ENCODE measurements at regions not wholly inside any gene's neighbourhood (a gene's known extent, or its start where the extent isn't known, plus 50 kb on each side); places are given as distances from the start of the nearest gene placed in this dataset.

GRCh38 chr20:53677447-53678314 lies 84.0 kb upstream of the ZNF217 start:
- intact Hi-C loops (cut with micrococcal nuclease; ENCODE audit: unreplicated experiment): loop anchor here (2.0 to 5.0 kb wide), 4 partner anchors 17 to 80 kb away; no protein-coding TSS in a partner anchor
- CTCF ChIA-PET: interaction anchor here (0.8 to 1.3 kb wide), 3 partner anchors 35 to 98 kb away, joined by 3 to 4 read pairs (median 3); no protein-coding TSS in a partner anchor
- peak; percentile 76 for DNase-seq

GRCh38 chr20:53676987-53677386 lies 83.3 kb upstream of the ZNF217 start:
- no TSS peak for BruUV-seq (replicated peaks)
- intact Hi-C loops (cut with micrococcal nuclease; ENCODE audit: unreplicated experiment): loop anchor here (2.0 to 5.0 kb wide), 3 partner anchors 55 to 80 kb away; no protein-coding TSS in a partner anchor
- TF ChIP-seq, protein P1, sequence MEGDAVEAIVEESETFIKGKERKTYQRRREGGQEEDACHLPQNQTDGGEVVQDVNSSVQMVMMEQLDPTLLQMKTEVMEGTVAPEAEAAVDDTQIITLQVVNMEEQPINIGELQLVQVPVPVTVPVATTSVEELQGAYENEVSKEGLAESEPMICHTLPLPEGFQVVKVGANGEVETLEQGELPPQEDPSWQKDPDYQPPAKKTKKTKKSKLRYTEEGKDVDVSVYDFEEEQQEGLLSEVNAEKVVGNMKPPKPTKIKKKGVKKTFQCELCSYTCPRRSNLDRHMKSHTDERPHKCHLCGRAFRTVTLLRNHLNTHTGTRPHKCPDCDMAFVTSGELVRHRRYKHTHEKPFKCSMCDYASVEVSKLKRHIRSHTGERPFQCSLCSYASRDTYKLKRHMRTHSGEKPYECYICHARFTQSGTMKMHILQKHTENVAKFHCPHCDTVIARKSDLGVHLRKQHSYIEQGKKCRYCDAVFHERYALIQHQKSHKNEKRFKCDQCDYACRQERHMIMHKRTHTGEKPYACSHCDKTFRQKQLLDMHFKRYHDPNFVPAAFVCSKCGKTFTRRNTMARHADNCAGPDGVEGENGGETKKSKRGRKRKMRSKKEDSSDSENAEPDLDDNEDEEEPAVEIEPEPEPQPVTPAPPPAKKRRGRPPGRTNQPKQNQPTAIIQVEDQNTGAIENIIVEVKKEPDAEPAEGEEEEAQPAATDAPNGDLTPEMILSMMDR (IDR thresholded peaks at IDR 0.05; ENCODE audit: unreplicated experiment): no peak
- no peaks in the 10 kb centered on the region for H3K36me3 Mint-ChIP-seq (ENCODE audit: insufficient read depth, unreplicated experiment)
- no peaks in the 10 kb centered on the region for H3K27me3 Mint-ChIP-seq (ENCODE audit: unreplicated experiment)
- DNase-seq: no peak
- H3K27ac Mint-ChIP-seq (ENCODE audit: unreplicated experiment): peak overlapping the region; percentile 76
- CTCF ChIA-PET: interaction anchor here (0.8 to 1.3 kb wide), 3 partner anchors 34 to 97 kb away, joined by 3 to 4 read pairs (median 3); no protein-coding TSS in a partner anchor
- peak overlapping the region; percentile 51 for H3K4me3 Mint-ChIP-seq (ENCODE audit: low read depth, unreplicated experiment)
- peaks cover 48% of the 10 kb centered on the region for H3K4me1 Mint-ChIP-seq (ENCODE audit: low read depth, unreplicated experiment)
- H3K9me3 Mint-ChIP-seq (ENCODE audit: low read depth, unreplicated experiment): no peaks in the 10 kb centered on the region

More at GRCh38 chr20:53677447-53678314, 84.0 kb upstream of the ZNF217 start:
- Mint-ChIP-seq H3K4me1 (ENCODE audit: low read depth, unreplicated experiment) (peaks cover 45% of the 10 kb centered on the region), H3K36me3 (ENCODE audit: insufficient read depth, unreplicated experiment) (no peaks in the 10 kb centered on the region), H3K9me3 (ENCODE audit: low read depth, unreplicated experiment) (no peaks in the 10 kb centered on the region), H3K27me3 (ENCODE audit: unreplicated experiment) (no peaks in the 10 kb centered on the region), H3K4me3 (ENCODE audit: low read depth, unreplicated experiment) (peak overlapping the region; percentile 51), H3K27ac (ENCODE audit: unreplicated experiment) (peak overlapping the region; percentile 76)
- no TSS peak for BruUV-seq (replicated peaks)
- TF ChIP-seq, protein P1 (IDR thresholded peaks at IDR 0.05; ENCODE audit: unreplicated experiment): peak; percentile 40

GRCh38 chr20:53676519-53676822 lies 82.8 kb upstream of the ZNF217 start:
- Mint-ChIP-seq H3K27me3 (ENCODE audit: unreplicated experiment) (no peaks in the 10 kb centered on the region), H3K36me3 (ENCODE audit: insufficient read depth, unreplicated experiment) (no peaks in the 10 kb centered on the region), H3K4me3 (ENCODE audit: low read depth, unreplicated experiment) (no peak overlapping the region), H3K4me1 (ENCODE audit: low read depth, unreplicated experiment) (peaks cover 48% of the 10 kb centered on the region), H3K27ac (ENCODE audit: unreplicated experiment) (no peak overlapping the region), H3K9me3 (ENCODE audit: low read depth, unreplicated experiment) (no peaks in the 10 kb centered on the region)
- TF ChIP-seq, protein P1 (IDR thresholded peaks at IDR 0.05; ENCODE audit: unreplicated experiment): no peak
- no peak for DNase-seq
- CTCF ChIA-PET: no interaction called here
- intact Hi-C loops (cut with micrococcal nuclease; ENCODE audit: unreplicated experiment): loop anchor here (2.0 to 5.0 kb wide), 3 partner anchors 54 to 79 kb away; no protein-coding TSS in a partner anchor
- BruUV-seq (replicated peaks): no TSS peak

- no TSS peak for BruUV-seq (replicated peaks)
- no peak for DNase-seq
- CTCF ChIA-PET: interaction anchor here (0.6 to 0.9 kb wide), 3 partner anchors 14 to 1557 kb away, joined by 3 to 4 read pairs (median 3); no protein-coding TSS in a partner anchor
- no peaks in the 10 kb centered on the region for H3K27me3 Mint-ChIP-seq (ENCODE audit: unreplicated experiment)
- no peaks in the 10 kb centered on the region for H3K36me3 Mint-ChIP-seq (ENCODE audit: insufficient read depth, unreplicated experiment)
- H3K9me3 Mint-ChIP-seq (ENCODE audit: low read depth, unreplicated experiment): no peaks in the 10 kb centered on the region
- TF ChIP-seq, protein P1 (IDR thresholded peaks at IDR 0.05; ENCODE audit: unreplicated experiment): no peak
- H3K27ac Mint-ChIP-seq (ENCODE audit: unreplicated experiment): peak overlapping the region; percentile 39
- intact Hi-C loops (cut with micrococcal nuclease; ENCODE audit: unreplicated experiment): no loop called here
- H3K4me1 Mint-ChIP-seq (ENCODE audit: low read depth, unreplicated experiment): peaks cover 14% of the 10 kb centered on the region
- H3K4me3 Mint-ChIP-seq (ENCODE audit: low read depth, unreplicated experiment): no peak overlapping the region
These were observed 79.0 kb upstream of the ZNF217 start for GRCh38 chr20:53672484-53673129.

Data from Calu3 (cell line).